Suppressor macrophage (primary cell): ENCODE measurements at regions not wholly inside any gene's neighbourhood (a gene's known extent, or its start where the extent isn't known, plus 50 kb on each side); places are given as distances from the start of the nearest gene placed in this dataset.
A peak's percentile ranks its signal among the peaks of the same experiment; 100 is the strongest.
"Not testable (repeated sequence)": the region's sequence is repeated elsewhere in the genome, so short reads cannot be mapped to it uniquely, and the experiment has no call there.

Experiments
- DNase-seq, 4 experiments: peaks; one replicate each; pipeline ENCODE4 v3.0.0-alpha.2; 2020 to 2022

DNA sequence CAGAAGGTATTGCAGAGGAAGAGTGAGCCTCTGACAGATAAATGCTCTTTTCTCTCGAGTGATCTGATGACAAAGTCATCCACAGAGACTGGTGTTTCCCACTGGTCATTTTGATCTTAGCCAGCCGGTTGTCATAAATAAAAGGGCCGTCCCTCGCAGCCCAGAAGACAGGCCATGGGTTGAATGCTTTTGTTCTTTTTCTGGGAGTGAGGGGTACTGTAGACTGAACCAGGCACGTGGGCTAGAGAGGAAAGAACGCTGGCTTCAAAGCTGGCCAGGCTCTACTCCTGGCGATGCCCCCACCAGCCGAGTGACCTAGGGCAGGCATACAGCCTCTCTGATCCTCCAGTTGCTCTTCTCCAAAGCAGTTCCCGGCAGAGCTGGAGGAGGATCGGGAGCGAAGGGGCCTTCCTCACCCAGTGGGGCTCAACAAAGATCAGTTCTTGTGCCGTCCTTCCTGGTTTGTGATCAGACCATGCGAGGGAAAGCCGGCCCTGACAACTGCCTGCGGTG, 193.5 kb downstream of the INHBB start:
- no peak for DNase-seq

DNA sequence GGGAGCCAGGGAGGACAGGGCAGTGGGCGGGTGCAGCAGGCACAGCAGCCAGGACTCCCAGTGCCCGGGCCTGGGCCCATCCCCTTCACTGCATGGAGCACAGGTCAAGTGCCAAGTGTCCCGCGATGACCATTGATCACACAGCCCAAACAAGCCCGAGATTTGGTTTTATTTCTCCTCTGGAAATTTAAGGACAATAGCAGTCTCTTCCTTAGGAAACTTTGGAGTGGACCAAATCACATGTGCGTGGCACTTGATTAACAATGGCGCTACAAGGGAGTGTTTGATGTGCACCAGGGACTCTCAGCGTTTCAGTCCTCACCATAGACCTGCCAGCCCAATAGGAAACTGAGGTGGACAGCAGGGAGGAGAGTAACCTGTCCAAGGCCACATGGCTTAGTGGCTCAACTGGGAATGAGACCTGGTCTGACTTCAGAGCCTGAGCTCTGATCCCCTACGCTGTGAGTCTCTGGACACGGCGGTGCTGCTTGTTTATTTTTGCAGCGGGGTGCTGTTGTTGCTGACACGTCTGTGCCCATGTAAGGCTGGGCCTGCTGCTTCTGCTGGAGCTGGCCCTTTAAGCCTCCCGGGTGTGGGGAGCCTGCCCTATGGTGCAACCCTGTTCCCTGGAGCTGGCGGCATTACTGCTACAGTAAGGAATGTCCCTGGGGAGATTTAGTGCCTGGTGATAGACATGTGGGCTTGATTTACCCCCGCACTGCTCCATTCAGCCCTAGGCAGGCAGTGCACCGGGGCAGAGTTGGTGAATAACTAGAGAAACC, 194.2 kb downstream of the INHBB start:
- no peak for DNase-seq

DNA sequence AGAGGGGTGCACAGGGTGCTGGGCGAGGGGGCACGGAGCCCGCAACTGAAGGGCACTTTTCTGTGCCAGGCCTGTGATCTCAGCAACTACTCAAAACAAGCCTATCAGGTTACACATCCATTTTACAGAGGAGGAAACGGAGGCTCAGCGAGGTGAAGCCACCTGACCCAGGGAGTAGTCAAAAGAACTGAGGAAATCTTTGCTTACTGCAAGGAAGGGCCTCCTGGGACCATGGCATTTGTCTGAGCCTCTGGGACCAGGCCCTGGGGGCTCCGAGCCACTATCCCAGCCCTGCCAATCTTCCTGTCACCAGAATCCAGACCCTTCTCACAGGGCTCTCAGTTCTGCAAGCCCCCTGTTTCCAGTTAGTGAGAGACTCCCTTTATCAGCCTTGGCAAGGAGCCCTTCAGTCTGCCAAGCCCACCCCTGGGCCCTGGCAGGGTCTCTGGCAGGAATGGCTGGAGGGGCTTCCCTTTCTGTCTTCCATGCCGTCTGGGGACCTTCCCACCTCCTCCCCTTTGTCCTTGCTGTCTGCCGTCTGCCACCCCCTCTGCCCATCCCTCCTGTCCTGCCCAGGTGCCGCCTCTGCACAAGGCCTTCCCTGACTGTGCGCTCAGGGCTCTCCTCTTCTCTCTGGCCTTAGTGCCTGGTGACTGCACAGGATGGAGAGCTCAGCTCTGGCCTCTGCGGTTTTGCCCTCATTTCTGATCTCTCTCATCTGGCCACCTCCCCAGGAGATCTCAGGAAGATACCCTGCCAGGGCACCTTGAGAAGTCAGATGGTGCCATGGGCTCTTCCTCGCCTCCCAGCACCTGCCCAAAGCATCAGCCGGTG, 194.7 kb upstream of the GLI2 start:
- no peak for DNase-seq

DNA sequence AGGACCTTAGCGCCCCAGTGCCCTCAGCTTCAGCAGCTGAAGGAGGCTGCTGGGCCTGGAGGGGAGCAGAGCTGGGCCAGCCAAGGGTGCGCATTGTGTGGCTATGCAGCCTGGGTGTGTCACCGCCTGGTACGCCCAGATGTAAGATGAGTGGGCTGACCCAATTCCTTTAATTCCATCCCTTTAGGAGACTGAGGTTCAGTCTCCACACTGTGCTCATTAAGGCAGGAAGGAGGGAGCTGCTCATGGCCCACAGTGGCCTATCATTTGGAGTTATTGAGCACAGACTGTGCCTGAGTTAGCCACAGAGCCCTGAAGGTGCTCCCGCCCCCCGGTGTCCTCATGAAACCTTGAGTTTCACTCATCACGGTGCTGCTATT, 194.1 kb upstream of the GLI2 start:
- no peak for DNase-seq

GRCh38 chr2:120541972-120542670, 193.5 kb upstream of the GLI2 start:
- no peak for DNase-seq

GRCh38 chr2:120542911-120543527, 192.6 kb upstream of the GLI2 start:
- no peak for DNase-seq

DNA sequence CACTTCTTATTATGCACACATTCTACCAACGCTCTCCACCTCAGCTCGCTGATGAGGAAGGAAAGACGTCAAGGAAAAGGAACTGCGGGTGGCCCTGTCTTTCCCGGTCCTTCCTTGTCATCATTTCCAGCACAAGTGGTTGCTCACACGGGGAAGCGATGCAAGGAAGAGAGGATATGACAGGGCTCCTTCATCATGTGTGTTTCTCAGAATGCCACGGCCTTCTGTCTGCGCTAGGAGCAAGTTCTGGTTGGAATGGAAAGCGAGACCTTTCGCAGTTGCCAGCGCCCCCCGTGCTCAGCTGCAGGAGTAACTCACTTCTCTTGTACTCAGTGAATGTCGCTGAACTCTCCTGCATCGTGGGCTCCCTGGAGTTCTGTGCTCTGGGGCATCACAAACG, 191.8 kb upstream of the GLI2 start:
- peak; percentile 26 to 66 (median 36) for DNase-seq

DNA sequence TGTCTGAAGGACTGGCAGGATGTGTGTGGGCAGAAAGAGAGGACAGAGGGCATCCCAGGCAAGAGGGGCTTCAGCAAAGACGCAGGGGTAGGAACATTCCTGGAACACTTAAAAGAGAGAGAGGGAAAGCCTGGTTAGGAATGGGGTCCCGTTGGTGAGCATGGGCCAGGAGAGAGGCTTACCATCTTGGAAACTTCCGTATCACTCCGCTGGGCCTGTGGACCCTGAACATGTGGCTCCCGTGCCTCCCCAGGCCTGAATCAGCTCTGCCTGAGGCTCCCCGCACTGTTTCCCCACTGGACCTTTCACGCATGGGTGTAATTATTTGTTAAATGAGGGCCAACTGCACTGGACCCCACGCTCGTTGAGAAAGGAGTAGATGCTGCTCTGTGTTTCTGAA, 191.1 kb upstream of the GLI2 start:
- DNase-seq: no peak

- not testable (repeated sequence) for DNase-seq
Observed at GRCh38 chr2:120545007-120545406, 190.7 kb upstream of the GLI2 start.

DNA sequence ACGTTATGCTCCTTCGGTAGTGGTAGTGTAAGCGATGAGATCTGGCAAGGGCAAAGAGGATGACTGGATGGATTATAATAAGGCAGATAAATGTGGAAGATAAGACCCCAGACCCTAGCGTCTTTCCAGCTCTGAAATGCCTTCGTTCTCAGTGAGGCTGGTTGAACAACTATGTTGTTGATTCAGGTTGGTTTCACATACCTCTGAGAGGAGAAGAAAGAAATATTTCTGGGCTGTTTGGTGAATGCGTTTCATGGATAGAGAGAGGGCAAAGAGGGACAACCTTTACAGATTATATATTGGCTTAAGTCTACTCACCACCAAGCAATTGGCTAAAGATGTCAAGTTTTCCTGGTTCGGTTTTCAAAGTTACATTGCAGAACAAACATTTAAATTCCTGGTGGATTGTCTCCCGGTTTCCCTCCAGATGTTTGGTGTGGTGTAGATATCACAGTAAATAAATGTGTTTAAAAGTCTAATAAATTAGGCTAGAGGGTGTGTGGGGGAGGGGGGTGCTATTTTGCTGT, 190.1 kb upstream of the GLI2 start:
- DNase-seq: no peak

DNA sequence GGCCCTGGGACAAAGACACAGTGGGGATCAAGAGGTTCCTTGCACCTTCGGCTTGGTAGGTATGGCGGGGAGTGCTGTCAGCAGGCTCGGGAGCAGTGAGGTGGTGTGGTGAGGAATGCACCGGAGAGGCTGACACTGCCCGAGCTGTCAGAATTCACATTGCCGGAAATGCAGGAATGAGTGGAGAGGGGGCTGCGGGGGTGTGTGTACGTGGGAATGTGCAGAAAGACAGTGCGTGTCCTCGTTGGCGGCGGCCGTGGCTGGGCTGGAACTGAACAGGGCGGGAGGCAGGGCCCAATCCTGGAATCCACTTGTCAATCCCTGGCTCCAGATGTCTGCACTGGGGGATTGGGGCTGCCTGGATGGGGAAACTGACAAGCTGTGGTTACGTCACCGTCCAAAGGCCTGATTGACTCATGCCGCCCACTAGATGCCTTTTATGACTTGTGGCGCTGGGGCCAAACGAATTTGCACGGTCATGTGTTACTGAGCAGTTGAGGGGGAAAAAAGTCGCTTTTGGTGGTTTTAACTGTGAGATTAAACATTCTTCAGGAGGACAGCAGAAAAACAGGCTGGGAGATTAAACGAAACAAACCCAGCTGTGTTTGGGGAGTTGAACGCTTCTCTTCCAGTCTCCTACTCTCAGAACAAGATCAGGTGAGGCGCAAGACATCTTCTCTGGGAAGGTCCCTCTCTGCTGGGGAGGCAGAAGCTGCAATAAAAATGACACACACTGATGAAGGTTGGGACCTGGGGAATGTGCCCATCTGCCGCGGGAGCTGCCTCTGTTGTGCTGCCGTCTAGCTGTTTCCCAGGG, 189.4 kb upstream of the GLI2 start:
- peak; percentile 56 to 73 (median 68) for DNase-seq

- no peak for DNase-seq
Observed at GRCh38 chr2:120546865-120547390, 188.7 kb upstream of the GLI2 start.

DNA sequence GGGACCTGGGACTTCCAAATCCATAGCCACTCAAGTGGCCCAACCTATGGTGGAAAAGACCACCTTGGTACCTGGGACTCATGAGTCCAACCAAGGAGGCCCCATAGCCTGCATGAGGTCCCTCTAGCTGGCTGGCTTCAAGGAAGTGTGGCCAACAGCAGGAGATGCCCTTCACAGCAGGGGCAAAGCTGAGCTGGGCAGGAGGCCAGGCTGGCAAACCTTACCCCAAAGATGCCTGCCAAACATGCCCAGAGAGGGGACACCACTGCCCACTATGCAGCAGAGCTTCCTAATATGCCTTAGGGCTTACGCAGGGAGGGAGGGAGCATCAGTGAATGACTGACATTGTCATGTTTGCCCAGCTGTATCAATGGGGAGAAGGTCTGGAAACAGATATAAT, 188.0 kb upstream of the GLI2 start:
- DNase-seq: no peak

DNA sequence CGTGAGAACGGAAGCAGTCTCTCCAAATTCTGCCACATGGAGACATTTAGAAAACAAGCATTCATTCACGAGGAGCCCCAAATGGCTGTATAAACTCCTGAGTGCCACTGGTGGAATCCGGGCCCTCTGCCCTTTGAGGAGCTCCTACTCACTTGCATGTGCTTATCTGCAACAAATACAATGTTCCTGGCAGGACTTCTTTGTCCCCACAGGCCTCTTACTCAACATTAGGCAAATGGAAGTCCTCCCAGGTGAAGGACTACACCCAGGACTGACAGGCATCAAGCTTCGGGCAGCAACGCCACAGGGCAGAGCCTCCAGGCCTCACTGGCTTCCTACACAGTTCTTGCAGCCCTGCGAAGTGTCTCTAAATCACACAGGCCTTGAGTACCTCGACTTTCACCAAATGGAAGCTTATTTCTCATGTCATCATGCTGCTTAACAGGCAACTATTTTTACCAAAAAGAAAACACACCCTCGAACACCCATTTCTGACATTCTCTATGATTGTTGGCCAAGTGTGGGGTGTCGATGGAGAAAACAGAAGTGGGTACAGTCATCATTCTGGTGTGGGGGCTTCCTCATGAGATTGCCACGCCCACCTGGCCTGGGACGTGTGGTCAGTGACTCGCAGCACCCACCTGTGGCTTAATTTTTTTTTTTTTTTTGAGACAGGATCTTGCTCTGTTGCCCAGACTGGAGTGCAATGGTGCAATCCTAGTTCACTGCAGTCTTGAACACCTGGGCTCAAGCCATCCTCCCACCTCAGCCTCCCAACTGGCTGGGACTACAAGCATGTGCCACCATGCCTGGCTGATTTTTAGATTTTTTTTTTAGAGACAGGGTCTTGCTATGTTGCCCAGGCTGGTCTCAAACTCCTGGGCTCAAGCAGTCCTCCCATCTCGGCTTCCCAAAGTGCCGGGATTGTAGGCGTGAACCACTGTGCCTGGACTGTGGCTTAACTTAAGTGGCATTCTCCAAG, 186.8 kb upstream of the GLI2 start:
- DNase-seq: peak; percentile 28 to 71 (median 52)

GRCh38 chr2:120549841-120550240, 185.8 kb upstream of the GLI2 start:
- peak in 2 of 4 experiments; percentile 10 to 23 for DNase-seq

DNA sequence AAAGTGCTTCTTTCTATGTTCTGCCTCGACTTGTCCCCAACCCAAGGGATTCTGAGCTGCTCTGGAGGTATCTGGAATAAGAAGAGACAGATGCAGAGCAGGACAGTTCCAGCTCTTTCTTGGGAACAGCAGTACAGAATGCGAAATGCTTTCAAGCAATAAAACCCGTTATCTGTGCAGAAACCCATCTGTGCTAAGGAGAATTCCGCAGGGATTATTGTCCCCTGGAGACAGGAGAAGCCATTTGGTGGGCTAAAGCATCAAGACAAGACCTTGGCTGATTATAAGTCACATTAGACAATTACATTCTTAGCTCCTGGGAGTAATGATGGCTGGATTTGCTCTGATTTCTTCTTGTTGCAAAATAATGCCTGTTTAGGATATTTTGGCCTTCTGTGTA, 185.4 kb upstream of the GLI2 start:
- no peak for DNase-seq

DNA sequence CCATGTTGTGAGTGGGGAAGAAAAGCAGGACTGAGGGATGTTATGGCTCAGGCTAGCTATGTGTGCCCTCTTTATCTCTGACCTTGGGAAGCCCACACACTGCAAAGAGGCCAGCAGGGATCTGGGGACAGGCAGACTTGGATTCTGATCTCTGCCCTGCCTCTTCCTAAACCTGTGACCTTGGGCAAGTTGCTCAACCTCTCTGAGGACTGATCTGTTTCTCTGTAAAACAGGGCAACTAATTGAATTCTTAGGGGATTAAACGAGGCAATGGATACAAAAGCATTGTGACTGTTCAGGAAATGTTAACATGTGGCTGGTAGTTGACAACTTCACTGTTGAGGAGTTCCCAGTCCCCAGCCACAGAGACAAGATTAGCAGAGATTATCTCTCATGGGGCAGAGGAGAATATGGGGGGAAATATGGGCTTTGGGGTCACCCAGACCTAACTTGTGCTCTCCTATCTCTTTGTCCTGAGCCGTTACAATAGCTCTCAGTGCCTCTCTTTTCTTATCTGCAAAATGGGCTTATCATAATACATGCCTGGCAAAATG, 184.7 kb upstream of the GLI2 start:
- peak in 2 of 4 experiments; percentile 10 to 14 for DNase-seq

GRCh38 chr2:120551522-120551921, 184.1 kb upstream of the GLI2 start:
- DNase-seq: peak; percentile 64 to 88 (median 82)

DNA sequence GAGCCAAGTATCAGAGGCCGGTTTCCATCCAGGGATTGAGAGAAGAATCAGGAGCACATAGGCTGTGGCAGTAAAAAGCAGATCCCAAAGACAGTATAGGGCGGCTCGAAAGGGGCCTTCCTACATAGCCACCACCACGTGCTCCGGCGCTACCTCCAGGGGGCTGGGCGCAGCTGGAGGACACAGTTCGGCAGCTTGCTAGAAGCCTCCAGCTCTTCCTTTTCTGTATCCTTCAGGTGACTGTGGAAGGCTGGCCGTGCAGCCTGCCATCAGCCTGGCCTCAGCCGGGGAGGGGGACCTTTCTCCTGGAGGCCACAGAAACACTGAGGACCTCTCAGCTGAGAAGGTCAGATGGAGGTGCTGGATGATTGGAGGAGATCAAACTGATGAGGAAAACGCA, 183.6 kb upstream of the GLI2 start:
- no peak for DNase-seq
